H1 (cell line): ENCODE measurements at regions not wholly inside any gene's neighbourhood (a gene's known extent, or its start where the extent isn't known, plus 50 kb on each side); places are given as distances from the start of the nearest gene placed in this dataset.

Experiments used
- CEBPB ChIP-seq: IDR thresholded peaks from 2 replicates; pipeline ENCODE4 v1.6.1; 2012; ENCODE audit warnings: low read depth, low read length
- CHD2 ChIP-seq: IDR thresholded peaks from 2 replicates; pipeline ENCODE4 v1.6.1; 2012; ENCODE audit warnings: low read length, improper control_type of control experiment
- GTF2F1 ChIP-seq: IDR thresholded peaks from 2 replicates; pipeline ENCODE4 v1.6.1; 2012; ENCODE audit warnings: low read depth, low read length, improper control_type of control experiment, borderline replicate concordance
- KDM1A ChIP-seq: fragments of 200-600, 300-600 bp; sonication (generic); IDR thresholded peaks from 2 replicates; pipeline ENCODE4 v1.7.1; 2016; ENCODE audit warnings: mild to moderate bottlenecking, low read length, borderline replicate concordance
- POLR2A ChIP-seq, 2 experiments: IDR thresholded peaks; 1 replicate in 1 of 2; 2 replicates in 1 of 2; pipeline ENCODE4 v1.6.1; 2011; ENCODE audit warnings: low read depth in 2 of 2, low read length in 2 of 2, mild to moderate bottlenecking in 2 of 2; ENCODE audit errors: control extremely low read depth in 1 of 2
- TAF1 ChIP-seq: IDR thresholded peaks from 2 replicates; pipeline ENCODE4 v1.6.1; 2011; ENCODE audit warnings: mild to moderate bottlenecking, low read depth, low read length
- YY1 ChIP-seq: IDR thresholded peaks from 2 replicates; pipeline ENCODE4 v1.6.1; 2011; ENCODE audit warnings: low read depth, mild to moderate bottlenecking, low read length
- ZNF274 ChIP-seq: IDR thresholded peaks from 2 replicates; pipeline ENCODE4 v1.7.0; 2012; ENCODE audit warnings: low read length, borderline replicate concordance; ENCODE audit errors: extremely low read depth
- TF ChIP-seq, protein P1 (sequence below), 3 experiments: IDR thresholded peaks; 1 replicate in 2 of 3; 2 replicates in 1 of 3; pipeline versions ENCODE4 v1.5.1 to v1.6.1; 2011; ENCODE audit warnings: low read length in 3 of 3, mild to moderate bottlenecking in 3 of 3, inconsistent platforms in 2 of 3, low read depth in 1 of 3, moderate library complexity in 1 of 3; ENCODE audit not compliant: insufficient read depth in 1 of 3; ENCODE audit errors: control extremely low read depth in 1 of 3
- TF ChIP-seq, protein P2 (sequence below): IDR thresholded peaks from 2 replicates; pipeline ENCODE4 v1.6.1; 2012; ENCODE audit warnings: inconsistent platforms

DNA sequence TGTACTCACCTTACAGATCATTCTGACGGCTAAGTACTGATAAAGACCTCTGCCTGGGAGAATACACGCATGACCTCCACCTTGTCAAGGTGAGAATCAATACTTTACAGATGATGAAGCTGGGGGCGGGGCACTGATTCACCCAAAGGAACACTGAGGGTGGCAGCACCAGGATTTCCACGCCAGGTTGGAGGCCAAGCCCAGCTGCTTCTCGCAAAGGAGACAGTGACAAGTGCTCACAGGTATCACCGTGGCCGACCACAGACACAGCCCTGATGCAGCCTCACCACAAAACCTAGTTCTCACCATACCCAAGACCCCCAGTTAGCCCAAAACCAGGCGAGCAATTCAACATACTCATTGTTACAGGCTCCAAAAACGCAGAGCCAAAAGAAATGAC lies 434.2 kb downstream of the SOX9 start:
- no peak for TF ChIP-seq GTF2F1
- TF ChIP-seq, protein P1, sequence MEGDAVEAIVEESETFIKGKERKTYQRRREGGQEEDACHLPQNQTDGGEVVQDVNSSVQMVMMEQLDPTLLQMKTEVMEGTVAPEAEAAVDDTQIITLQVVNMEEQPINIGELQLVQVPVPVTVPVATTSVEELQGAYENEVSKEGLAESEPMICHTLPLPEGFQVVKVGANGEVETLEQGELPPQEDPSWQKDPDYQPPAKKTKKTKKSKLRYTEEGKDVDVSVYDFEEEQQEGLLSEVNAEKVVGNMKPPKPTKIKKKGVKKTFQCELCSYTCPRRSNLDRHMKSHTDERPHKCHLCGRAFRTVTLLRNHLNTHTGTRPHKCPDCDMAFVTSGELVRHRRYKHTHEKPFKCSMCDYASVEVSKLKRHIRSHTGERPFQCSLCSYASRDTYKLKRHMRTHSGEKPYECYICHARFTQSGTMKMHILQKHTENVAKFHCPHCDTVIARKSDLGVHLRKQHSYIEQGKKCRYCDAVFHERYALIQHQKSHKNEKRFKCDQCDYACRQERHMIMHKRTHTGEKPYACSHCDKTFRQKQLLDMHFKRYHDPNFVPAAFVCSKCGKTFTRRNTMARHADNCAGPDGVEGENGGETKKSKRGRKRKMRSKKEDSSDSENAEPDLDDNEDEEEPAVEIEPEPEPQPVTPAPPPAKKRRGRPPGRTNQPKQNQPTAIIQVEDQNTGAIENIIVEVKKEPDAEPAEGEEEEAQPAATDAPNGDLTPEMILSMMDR (IDR thresholded peaks at IDR 0.05; ENCODE audit: control extremely low read depth in 1 of 3, insufficient read depth in 1 of 3, low read depth in 1 of 3, low read length in 3 of 3), result no peak
- TF ChIP-seq CEBPB, result no peak
- no peak for TF ChIP-seq TAF1
- no peak for TF ChIP-seq KDM1A
- TF ChIP-seq YY1, result no peak
- TF ChIP-seq POLR2A (IDR thresholded peaks at IDR 0.05; ENCODE audit: control extremely low read depth in 1 of 2, low read depth in 2 of 2, low read length in 2 of 2), result no peak
- TF ChIP-seq ZNF274, result no peak
- TF ChIP-seq, protein P2, sequence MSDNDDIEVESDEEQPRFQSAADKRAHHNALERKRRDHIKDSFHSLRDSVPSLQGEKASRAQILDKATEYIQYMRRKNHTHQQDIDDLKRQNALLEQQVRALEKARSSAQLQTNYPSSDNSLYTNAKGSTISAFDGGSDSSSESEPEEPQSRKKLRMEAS, result no peak
- no peak for TF ChIP-seq CHD2
